ENCODE measurements at regions not wholly inside any gene's neighbourhood (a gene's known extent, or its start where the extent isn't known, plus 50 kb on each side); places are given as distances from the start of the nearest gene placed in this dataset.

DNA sequence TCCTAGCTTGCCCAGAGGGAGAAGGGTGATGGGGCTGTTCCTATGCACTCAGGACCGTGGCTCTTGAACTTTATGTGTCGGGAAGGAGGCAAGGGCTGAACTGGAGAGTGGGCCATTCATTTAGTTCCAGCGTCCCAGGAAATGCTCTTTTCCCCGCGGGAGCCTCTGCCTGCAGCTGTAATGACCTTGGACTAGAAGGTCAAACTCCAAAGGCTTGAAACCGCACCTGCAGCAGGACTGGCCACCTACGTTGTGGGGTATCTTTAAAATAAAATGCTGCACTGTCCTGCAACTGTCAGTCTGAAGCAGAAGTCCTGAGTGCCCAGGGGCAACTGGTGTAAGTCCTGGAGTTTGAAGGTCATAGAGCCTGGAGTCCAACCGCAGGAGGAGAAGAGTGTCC is 61.5 kb upstream of the LSM6 start:
- TF ChIP-seq RARB (CRISPR knock-in tag; IDR thresholded peaks at IDR 0.05), result no peak
- no peak for TF ChIP-seq CTCF (IDR thresholded peaks at IDR 0.05)
- TF ChIP-seq BHLHE40 (IDR thresholded peaks at IDR 0.05; ENCODE audit: low read depth, low read length), result no peak
- TF ChIP-seq RCOR1 (IDR thresholded peaks at IDR 0.05; ENCODE audit: low read depth, low read length), result no peak
- TF ChIP-seq RAD21 (conservative IDR thresholded peaks at IDR 0.05 in 1 of 2, IDR thresholded peaks at IDR 0.05 in 1 of 2), result no peak
- no peak for TF ChIP-seq CHD4 (IDR thresholded peaks at IDR 0.05; ENCODE audit: borderline replicate concordance)
- no peak for TF ChIP-seq EP300 (IDR thresholded peaks at IDR 0.05)
- no peak for TF ChIP-seq POLR2A (IDR thresholded peaks at IDR 0.05; ENCODE audit: low read length)
- TF ChIP-seq REST (IDR thresholded peaks at IDR 0.05), result no peak
- TF ChIP-seq USF2 (IDR thresholded peaks at IDR 0.05), result no peak
- TF ChIP-seq NR3C1 (IDR thresholded peaks at IDR 0.05), result no peak
- no peak for TF ChIP-seq CHD2 (IDR thresholded peaks at IDR 0.05; ENCODE audit: low read length, partially characterized antibody)
- TF ChIP-seq HOXA7 (CRISPR knock-in tag; IDR thresholded peaks at IDR 0.05), result no peak
- TF ChIP-seq RFX5 (IDR thresholded peaks at IDR 0.05), result no peak

Data from A549 (cell line).